ENCODE measurements at regions not wholly inside any gene's neighbourhood (a gene's known extent, or its start where the extent isn't known, plus 50 kb on each side); places are given as distances from the start of the nearest gene placed in this dataset.

DNA sequence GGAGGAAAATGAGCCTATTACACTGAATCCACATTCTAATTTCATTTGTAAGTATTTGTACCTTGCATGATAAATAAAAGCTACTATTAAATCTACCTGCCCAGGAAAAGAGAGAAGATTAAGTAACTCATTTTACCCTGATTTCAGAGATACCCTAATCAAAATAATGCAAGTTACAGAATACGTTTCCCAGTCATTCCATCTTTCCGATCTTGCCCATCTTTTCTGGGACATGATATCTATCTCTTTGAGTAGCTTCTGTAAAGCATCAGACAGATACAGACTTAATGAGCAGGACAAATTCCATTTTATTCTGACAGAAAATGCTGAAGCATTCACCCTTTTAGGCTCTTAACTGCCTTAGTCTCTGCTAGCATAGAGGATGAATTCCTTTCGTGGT lies 56.6 kb downstream of the SPRY2 start:
- no peaks in the 10 kb centered on the region for H3K9me3 ChIP-seq (replicated peaks; ENCODE audit: low read length)
- no peaks in the 10 kb centered on the region for H3K4me1 ChIP-seq (ENCODE audit: control insufficient read depth, insufficient read depth, low read length)
- no peak overlapping the region for H3K9ac ChIP-seq (ENCODE audit: low read depth, low read length)
- no peak overlapping the region for H3K4me2 ChIP-seq (ENCODE audit: low read length)
- no peak overlapping the region for H3K4me3 ChIP-seq (ENCODE audit: low read length)
- H3K27me3 ChIP-seq (ENCODE audit: control insufficient read depth, insufficient read depth, low read length): no peaks in the 10 kb centered on the region
- no peaks in the 10 kb centered on the region for H3K36me3 ChIP-seq (ENCODE audit: insufficient read depth, low read length)

DNA sequence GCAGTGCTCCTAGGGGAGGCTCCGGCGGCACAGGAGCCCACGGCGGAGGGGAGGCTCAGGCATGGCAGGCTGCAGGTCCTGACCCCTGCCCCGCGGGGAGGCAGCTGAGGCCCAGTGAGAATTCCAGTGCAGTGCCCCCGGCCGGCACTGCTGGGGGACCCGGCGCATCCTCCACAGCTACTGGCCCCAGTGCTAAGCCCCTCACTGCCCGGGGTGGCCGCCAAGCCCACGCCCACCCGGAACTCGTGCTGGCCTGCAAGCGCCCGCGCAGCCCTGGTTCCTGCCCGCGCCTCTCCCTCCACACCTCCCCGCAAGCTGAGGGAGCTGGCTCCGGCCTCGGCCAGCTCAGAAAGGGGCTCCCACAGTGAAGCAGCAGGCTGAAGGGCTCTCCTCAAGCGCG lies 62.2 kb downstream of the SPRY2 start:
- Histone ChIP-seq H3K4me3 (ENCODE audit: low read length) (no peak overlapping the region), H3K4me2 (ENCODE audit: low read length) (no peak overlapping the region), H3K27me3 (ENCODE audit: control insufficient read depth, insufficient read depth, low read length) (no peaks in the 10 kb centered on the region), H3K9me3 (replicated peaks; ENCODE audit: low read length) (no peaks in the 10 kb centered on the region), H3K9ac (ENCODE audit: low read depth, low read length) (no peak overlapping the region), H3K36me3 (ENCODE audit: insufficient read depth, low read length) (no peaks in the 10 kb centered on the region), H3K4me1 (ENCODE audit: control insufficient read depth, insufficient read depth, low read length) (no peaks in the 10 kb centered on the region)

DNA sequence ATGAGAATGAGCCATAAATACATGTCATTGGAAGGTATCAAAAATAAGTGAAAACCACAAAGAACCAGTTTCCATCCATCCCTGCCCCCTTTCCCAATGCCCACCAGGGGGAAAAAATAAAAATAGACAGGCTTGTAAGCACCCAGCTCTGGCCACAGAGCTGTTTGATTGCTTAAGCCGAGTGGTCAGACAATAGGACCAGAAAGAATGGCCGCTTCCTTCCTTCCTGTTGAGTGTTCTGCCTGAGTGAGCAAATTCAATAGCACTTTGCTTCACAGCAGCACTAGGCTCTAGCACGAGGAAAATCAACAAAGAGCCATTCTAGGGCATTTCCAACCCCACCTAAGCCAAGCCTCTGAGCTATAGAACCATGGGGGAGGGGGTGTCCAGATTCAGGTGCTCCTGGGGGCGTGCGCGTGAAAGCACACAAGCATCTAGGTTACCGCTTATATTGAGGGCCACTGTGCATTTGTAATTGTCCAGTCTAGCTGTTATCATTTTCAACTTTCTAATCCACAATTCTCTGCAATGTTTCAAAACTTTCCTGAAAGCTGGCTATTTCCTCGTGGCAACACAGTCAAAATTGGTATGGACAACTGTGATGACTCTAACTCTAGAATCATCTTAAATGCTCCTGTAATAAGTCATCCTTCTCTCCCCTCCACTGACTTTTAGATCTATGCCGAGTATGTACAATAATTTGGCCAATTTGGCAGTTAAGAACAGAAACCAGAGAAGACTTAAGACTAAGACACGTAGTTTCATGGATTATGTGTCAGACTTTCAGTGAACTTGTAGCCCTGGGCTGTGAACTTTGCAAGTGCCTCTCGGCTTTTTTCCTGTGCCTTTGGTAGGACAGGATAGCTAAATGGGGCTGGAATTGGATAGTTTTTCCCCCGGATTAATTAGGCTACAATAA lies 64.3 kb downstream of the SPRY2 start:
- no peak overlapping the region for H3K9ac ChIP-seq (ENCODE audit: low read depth, low read length)
- H3K4me2 ChIP-seq (ENCODE audit: low read length): no peak overlapping the region
- H3K36me3 ChIP-seq (ENCODE audit: insufficient read depth, low read length): no peaks in the 10 kb centered on the region
- no peak overlapping the region for H3K4me3 ChIP-seq (ENCODE audit: low read length)
- no peaks in the 10 kb centered on the region for H3K27me3 ChIP-seq (ENCODE audit: control insufficient read depth, insufficient read depth, low read length)
- no peaks in the 10 kb centered on the region for H3K4me1 ChIP-seq (ENCODE audit: control insufficient read depth, insufficient read depth, low read length)
- no peaks in the 10 kb centered on the region for H3K9me3 ChIP-seq (replicated peaks; ENCODE audit: low read length)

- no peak overlapping the region for H3K4me2 ChIP-seq (ENCODE audit: low read length)
- no peak overlapping the region for H3K4me3 ChIP-seq (ENCODE audit: low read length)
- no peak overlapping the region for H3K9ac ChIP-seq (ENCODE audit: low read depth, low read length)
- no peaks in the 10 kb centered on the region for H3K27me3 ChIP-seq (ENCODE audit: control insufficient read depth, insufficient read depth, low read length)
- H3K4me1 ChIP-seq (ENCODE audit: control insufficient read depth, insufficient read depth, low read length): no peaks in the 10 kb centered on the region
- no peaks in the 10 kb centered on the region for H3K36me3 ChIP-seq (ENCODE audit: insufficient read depth, low read length)
- H3K9me3 ChIP-seq (replicated peaks; ENCODE audit: low read length): no peaks in the 10 kb centered on the region
Observed at GRCh38 chr13:80274643-80275042, 66.3 kb downstream of the SPRY2 start.

GRCh38 chr13:80273718-80274117 lies 67.2 kb downstream of the SPRY2 start:
- Histone ChIP-seq H3K9ac (ENCODE audit: low read depth, low read length) (no peak overlapping the region), H3K4me2 (ENCODE audit: low read length) (no peak overlapping the region), H3K36me3 (ENCODE audit: insufficient read depth, low read length) (no peaks in the 10 kb centered on the region), H3K27me3 (ENCODE audit: control insufficient read depth, insufficient read depth, low read length) (no peaks in the 10 kb centered on the region), H3K9me3 (replicated peaks; ENCODE audit: low read length) (no peaks in the 10 kb centered on the region), H3K4me1 (ENCODE audit: control insufficient read depth, insufficient read depth, low read length) (no peaks in the 10 kb centered on the region), H3K4me3 (ENCODE audit: low read length) (no peak overlapping the region)

GRCh38 chr13:80265348-80265747 lies 75.6 kb downstream of the SPRY2 start:
- Histone ChIP-seq H3K4me3 (ENCODE audit: low read length) (no peak overlapping the region), H3K9me3 (replicated peaks; ENCODE audit: low read length) (no peaks in the 10 kb centered on the region), H3K4me1 (ENCODE audit: control insufficient read depth, insufficient read depth, low read length) (no peaks in the 10 kb centered on the region), H3K27me3 (ENCODE audit: control insufficient read depth, insufficient read depth, low read length) (no peaks in the 10 kb centered on the region), H3K9ac (ENCODE audit: low read depth, low read length) (no peak overlapping the region), H3K4me2 (ENCODE audit: low read length) (no peak overlapping the region), H3K36me3 (ENCODE audit: insufficient read depth, low read length) (no peaks in the 10 kb centered on the region)

DNA sequence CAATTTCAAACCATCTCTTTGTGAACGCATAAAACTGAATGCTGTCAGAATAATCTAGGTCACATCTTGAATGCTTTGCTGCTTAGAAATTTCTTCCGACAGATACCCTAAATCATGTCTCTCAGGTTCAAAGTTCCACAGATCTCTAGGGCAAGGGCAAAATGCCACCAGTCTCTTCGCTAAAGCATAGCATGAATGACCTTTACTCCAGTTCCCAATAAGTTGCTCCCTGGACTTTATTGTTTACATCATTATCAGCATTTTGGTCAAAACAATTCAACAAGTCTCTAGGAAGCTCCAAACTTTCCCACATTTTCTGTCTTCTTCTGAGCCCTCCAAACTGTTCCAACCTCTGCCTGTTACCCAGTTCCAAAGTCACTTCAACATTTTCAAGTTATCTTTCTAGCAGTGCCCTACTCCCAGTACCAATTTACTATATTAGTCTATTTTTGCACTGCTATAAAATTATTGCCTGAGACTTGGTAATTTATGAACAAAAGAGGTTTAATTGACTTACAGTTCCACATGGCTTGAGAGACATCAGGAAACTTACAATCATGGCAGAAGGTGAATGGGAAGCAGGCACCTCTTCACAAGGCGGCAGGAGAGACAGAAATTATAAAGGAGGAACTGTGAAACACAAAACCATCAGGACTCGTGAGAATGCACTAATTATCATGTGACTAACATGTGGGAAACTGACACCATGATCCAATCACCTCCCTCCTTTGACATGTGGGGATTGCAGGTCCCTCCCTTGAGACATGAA lies 77.0 kb downstream of the SPRY2 start:
- H3K36me3 ChIP-seq (ENCODE audit: insufficient read depth, low read length): no peaks in the 10 kb centered on the region
- H3K4me1 ChIP-seq (ENCODE audit: control insufficient read depth, insufficient read depth, low read length): no peaks in the 10 kb centered on the region
- H3K4me3 ChIP-seq (ENCODE audit: low read length): no peak overlapping the region
- H3K4me2 ChIP-seq (ENCODE audit: low read length): no peak overlapping the region
- no peaks in the 10 kb centered on the region for H3K9me3 ChIP-seq (replicated peaks; ENCODE audit: low read length)
- no peak overlapping the region for H3K9ac ChIP-seq (ENCODE audit: low read depth, low read length)
- H3K27me3 ChIP-seq (ENCODE audit: control insufficient read depth, insufficient read depth, low read length): no peaks in the 10 kb centered on the region

- no peak overlapping the region for H3K4me2 ChIP-seq (ENCODE audit: low read length)
- no peaks in the 10 kb centered on the region for H3K36me3 ChIP-seq (ENCODE audit: insufficient read depth, low read length)
- H3K27me3 ChIP-seq (ENCODE audit: control insufficient read depth, insufficient read depth, low read length): no peaks in the 10 kb centered on the region
- H3K4me1 ChIP-seq (ENCODE audit: control insufficient read depth, insufficient read depth, low read length): no peaks in the 10 kb centered on the region
- H3K9ac ChIP-seq (ENCODE audit: low read depth, low read length): no peak overlapping the region
- H3K9me3 ChIP-seq (replicated peaks; ENCODE audit: low read length): no peaks in the 10 kb centered on the region
- no peak overlapping the region for H3K4me3 ChIP-seq (ENCODE audit: low read length)
Observed at GRCh38 chr13:80262051-80262695, 78.8 kb downstream of the SPRY2 start.

DNA sequence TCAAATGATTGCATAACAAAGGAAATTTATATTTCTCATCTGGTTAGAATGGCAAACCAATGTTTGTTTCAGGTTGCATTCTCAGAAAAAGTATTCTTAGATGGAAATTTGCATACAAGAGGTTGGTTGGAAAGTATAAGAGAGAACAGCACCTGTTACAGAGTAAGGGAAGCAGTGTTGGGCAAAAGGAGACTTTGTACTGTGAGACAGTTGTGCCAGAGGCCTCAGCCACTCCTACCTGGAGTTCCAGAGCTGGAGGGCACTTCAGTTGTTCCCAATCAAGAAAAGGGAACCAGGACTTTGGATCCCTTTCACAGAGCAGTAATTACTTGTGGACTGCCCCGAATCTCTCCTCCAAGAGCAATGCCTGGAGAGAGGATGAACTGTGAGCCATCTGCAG lies 81.8 kb downstream of the SPRY2 start:
- no peaks in the 10 kb centered on the region for H3K36me3 ChIP-seq (ENCODE audit: insufficient read depth, low read length)
- no peaks in the 10 kb centered on the region for H3K4me1 ChIP-seq (ENCODE audit: control insufficient read depth, insufficient read depth, low read length)
- no peaks in the 10 kb centered on the region for H3K9me3 ChIP-seq (replicated peaks; ENCODE audit: low read length)
- H3K4me2 ChIP-seq (ENCODE audit: low read length): no peak overlapping the region
- no peak overlapping the region for H3K4me3 ChIP-seq (ENCODE audit: low read length)
- H3K9ac ChIP-seq (ENCODE audit: low read depth, low read length): no peak overlapping the region
- H3K27me3 ChIP-seq (ENCODE audit: control insufficient read depth, insufficient read depth, low read length): no peaks in the 10 kb centered on the region

DNA sequence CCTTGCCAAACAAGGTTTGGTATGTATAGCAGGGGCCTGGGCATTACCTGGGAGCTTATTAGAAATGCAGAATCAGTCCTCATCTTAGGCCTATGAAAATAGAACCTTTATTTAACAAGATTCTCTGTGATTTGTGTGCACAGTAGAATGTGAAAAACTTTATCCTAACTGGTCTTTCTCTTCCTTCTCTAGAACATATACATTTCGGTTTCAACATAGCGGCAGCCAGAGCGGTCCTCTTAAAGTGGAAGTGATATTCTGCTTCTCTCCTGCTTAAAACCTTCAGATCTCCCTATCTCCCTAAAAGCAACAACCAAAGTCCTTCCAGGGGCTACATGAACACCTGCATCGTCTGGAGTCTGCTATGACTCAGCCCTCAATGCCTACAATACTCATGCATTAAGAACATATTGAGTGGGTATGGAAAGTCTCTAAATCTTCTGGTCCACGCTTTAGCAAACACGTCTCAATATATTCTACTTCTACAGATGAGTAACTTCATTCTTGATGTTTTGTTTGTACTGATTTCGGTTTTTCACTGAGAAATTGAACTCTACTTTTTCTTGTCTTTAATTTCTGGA lies 84.5 kb downstream of the SPRY2 start:
- Histone ChIP-seq H3K4me2 (ENCODE audit: low read length) (no peak overlapping the region), H3K4me1 (ENCODE audit: control insufficient read depth, insufficient read depth, low read length) (no peaks in the 10 kb centered on the region), H3K4me3 (ENCODE audit: low read length) (no peak overlapping the region), H3K9me3 (replicated peaks; ENCODE audit: low read length) (no peaks in the 10 kb centered on the region), H3K27me3 (ENCODE audit: control insufficient read depth, insufficient read depth, low read length) (no peaks in the 10 kb centered on the region), H3K9ac (ENCODE audit: low read depth, low read length) (no peak overlapping the region), H3K36me3 (ENCODE audit: insufficient read depth, low read length) (no peaks in the 10 kb centered on the region)

DNA sequence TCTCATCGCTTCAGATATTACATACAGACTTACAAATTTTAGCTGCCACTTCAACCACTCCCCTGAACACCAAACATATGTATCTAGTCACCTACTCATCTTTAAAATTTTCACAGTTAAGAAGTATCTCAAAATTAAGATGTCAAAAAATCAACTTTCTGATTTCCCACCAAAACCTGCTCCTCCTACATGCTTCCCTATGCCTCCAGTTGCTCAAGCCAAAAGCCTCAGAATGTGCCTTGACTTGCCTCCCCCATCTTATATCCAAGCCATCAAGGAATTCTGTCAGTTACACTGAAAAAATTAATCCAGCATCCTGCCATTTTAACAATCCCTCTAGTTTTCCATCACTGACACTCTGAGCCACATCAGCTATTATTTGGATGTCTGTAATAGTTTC lies 85.0 kb downstream of the SPRY2 start:
- Histone ChIP-seq H3K9me3 (replicated peaks; ENCODE audit: low read length) (no peaks in the 10 kb centered on the region), H3K4me1 (ENCODE audit: control insufficient read depth, insufficient read depth, low read length) (no peaks in the 10 kb centered on the region), H3K9ac (ENCODE audit: low read depth, low read length) (no peak overlapping the region), H3K27me3 (ENCODE audit: control insufficient read depth, insufficient read depth, low read length) (no peaks in the 10 kb centered on the region), H3K4me2 (ENCODE audit: low read length) (no peak overlapping the region), H3K36me3 (ENCODE audit: insufficient read depth, low read length) (no peaks in the 10 kb centered on the region), H3K4me3 (ENCODE audit: low read length) (no peak overlapping the region)
